Panc1 (cell line): ENCODE measurements at regions not wholly inside any gene's neighbourhood (a gene's known extent, or its start where the extent isn't known, plus 50 kb on each side); places are given as distances from the start of the nearest gene placed in this dataset.

Source experiments
- POLR2AphosphoS5 ChIP-seq: IDR thresholded peaks from 2 replicates; pipeline ENCODE4 v1.6.1; 2012; ENCODE audit warnings: mild to moderate bottlenecking, low read depth, low read length, moderate library complexity
- SIN3A ChIP-seq: IDR thresholded peaks from 2 replicates; pipeline ENCODE4 v1.6.1; 2012; ENCODE audit warnings: low read depth, mild to moderate bottlenecking, low read length, moderate library complexity, borderline replicate concordance; ENCODE audit not compliant: insufficient read depth
- TCF7L2 ChIP-seq: IDR thresholded peaks from 2 replicates; pipeline ENCODE4 v1.6.1; 2011; ENCODE audit warnings: mild to moderate bottlenecking, low read depth, low read length, inconsistent platforms
- TF ChIP-seq, protein P1 (sequence below): fragments of 450-650 bp; IDR thresholded peaks from 2 replicates; pipeline ENCODE4 v1.5.1; 2017; ENCODE audit warnings: mild to moderate bottlenecking
- TF ChIP-seq, protein P2 (sequence below), 2 experiments: IDR thresholded peaks; 2 replicates each; pipeline ENCODE4 v1.6.1; 2011 to 2012; ENCODE audit warnings: low read depth in 2 of 2, control low read depth in 1 of 2, low read length in 1 of 2, mild to moderate bottlenecking in 1 of 2, moderate library complexity in 1 of 2; ENCODE audit not compliant: insufficient read depth in 1 of 2

DNA sequence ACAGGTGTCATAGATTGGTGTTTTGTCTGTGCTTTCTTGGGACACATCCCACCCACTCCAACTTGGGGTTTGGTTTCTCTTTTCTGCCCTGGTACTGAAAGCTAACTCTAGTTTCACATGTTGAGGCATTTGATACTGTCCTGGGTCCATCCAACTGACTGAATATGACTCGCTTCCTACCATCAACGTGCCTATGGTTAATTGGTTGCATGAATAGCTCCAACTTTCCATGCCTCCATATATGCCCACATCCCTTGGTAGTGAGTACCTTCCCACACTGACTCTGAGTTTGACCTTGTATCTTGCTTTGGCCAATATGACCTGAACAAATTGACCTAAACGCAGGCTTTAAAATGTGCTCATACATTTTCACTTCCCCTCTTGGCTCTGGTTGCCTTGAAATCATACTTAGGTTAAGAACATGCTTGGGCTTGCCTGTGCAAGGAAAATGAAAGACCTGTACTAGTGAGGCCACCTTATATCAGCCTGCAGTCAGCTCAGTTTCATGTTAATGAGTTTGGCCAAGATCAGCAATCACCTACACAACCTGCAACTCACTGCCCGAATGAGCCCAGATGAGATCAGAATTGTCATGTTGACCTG is 81.0 kb upstream of the KCNK2 start:
- TF ChIP-seq, protein P1, sequence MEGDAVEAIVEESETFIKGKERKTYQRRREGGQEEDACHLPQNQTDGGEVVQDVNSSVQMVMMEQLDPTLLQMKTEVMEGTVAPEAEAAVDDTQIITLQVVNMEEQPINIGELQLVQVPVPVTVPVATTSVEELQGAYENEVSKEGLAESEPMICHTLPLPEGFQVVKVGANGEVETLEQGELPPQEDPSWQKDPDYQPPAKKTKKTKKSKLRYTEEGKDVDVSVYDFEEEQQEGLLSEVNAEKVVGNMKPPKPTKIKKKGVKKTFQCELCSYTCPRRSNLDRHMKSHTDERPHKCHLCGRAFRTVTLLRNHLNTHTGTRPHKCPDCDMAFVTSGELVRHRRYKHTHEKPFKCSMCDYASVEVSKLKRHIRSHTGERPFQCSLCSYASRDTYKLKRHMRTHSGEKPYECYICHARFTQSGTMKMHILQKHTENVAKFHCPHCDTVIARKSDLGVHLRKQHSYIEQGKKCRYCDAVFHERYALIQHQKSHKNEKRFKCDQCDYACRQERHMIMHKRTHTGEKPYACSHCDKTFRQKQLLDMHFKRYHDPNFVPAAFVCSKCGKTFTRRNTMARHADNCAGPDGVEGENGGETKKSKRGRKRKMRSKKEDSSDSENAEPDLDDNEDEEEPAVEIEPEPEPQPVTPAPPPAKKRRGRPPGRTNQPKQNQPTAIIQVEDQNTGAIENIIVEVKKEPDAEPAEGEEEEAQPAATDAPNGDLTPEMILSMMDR, result no peak
- TF ChIP-seq TCF7L2 (no peak), POLR2AphosphoS5 (no peak), SIN3A (no peak)
- TF ChIP-seq, protein P2, sequence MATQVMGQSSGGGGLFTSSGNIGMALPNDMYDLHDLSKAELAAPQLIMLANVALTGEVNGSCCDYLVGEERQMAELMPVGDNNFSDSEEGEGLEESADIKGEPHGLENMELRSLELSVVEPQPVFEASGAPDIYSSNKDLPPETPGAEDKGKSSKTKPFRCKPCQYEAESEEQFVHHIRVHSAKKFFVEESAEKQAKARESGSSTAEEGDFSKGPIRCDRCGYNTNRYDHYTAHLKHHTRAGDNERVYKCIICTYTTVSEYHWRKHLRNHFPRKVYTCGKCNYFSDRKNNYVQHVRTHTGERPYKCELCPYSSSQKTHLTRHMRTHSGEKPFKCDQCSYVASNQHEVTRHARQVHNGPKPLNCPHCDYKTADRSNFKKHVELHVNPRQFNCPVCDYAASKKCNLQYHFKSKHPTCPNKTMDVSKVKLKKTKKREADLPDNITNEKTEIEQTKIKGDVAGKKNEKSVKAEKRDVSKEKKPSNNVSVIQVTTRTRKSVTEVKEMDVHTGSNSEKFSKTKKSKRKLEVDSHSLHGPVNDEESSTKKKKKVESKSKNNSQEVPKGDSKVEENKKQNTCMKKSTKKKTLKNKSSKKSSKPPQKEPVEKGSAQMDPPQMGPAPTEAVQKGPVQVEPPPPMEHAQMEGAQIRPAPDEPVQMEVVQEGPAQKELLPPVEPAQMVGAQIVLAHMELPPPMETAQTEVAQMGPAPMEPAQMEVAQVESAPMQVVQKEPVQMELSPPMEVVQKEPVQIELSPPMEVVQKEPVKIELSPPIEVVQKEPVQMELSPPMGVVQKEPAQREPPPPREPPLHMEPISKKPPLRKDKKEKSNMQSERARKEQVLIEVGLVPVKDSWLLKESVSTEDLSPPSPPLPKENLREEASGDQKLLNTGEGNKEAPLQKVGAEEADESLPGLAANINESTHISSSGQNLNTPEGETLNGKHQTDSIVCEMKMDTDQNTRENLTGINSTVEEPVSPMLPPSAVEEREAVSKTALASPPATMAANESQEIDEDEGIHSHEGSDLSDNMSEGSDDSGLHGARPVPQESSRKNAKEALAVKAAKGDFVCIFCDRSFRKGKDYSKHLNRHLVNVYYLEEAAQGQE (IDR thresholded peaks at IDR 0.05; ENCODE audit: insufficient read depth in 1 of 2, low read depth in 2 of 2, low read length in 1 of 2), result no peak
